ENCODE measurements at regions not wholly inside any gene's neighbourhood (a gene's known extent, or its start where the extent isn't known, plus 50 kb on each side); places are given as distances from the start of the nearest gene placed in this dataset.

GRCh38 chr7:32316839-32317238 lies 173.3 kb downstream of the LSM5 start:
- H2AFZ ChIP-seq (ENCODE audit: control insufficient read depth, low read depth, low read length): no peak overlapping the region
- H3K27me3 ChIP-seq (replicated peaks in 1 of 2; ENCODE audit: control insufficient read depth in 2 of 2, insufficient read depth in 2 of 2, low read length in 1 of 2): peaks cover 4 to 10% of the 10 kb centered on the region in 2 experiments; a peak in 2 of 4 replicates
- CTCF ChIA-PET: interaction anchor here (1.3 kb wide), 1 partner anchor 107 kb away, joined by 3 read pairs; no protein-coding TSS in a partner anchor
- DNase-seq (ENCODE audit: low read depth, low spot score): no peak
- RAD21 ChIA-PET (ENCODE audit: unreplicated experiment): no interaction called here
- FAIRE-seq: no peak
- in situ Hi-C loops (cut with MboI): no loop called here
- intact Hi-C loops (cut with micrococcal nuclease; ENCODE audit: unreplicated experiment): no loop called here
- SMC1A ChIA-PET (ENCODE audit: uncharacterized antibody, unreplicated experiment): interaction anchor here (0.6 kb wide), 1 partner anchor 251 kb away, joined by 3 read pairs; no protein-coding TSS in a partner anchor
- H3K79me2 ChIP-seq (ENCODE audit: control insufficient read depth, insufficient read depth, low read length): no peaks in the 10 kb centered on the region
- no peaks in the 10 kb centered on the region for H3K9me3 ChIP-seq (replicated peaks; ENCODE audit: control insufficient read depth, insufficient read depth, low read length)
- H3K36me3 ChIP-seq (ENCODE audit: control insufficient read depth in 2 of 2, insufficient read depth in 2 of 2, low read length in 1 of 2): no peaks in the 10 kb centered on the region
- BruUV-seq (replicated peaks): no TSS peak
- H3K4me2 ChIP-seq (ENCODE audit: control insufficient read depth, insufficient read depth): no peak overlapping the region
- H3K4me1 ChIP-seq (ENCODE audit: control insufficient read depth, insufficient read depth, low read length): no peaks in the 10 kb centered on the region
- no peak overlapping the region for H3K9ac ChIP-seq (ENCODE audit: control insufficient read depth, insufficient read depth, low read length)
- H4K20me1 ChIP-seq (ENCODE audit: control insufficient read depth, insufficient read depth): no peaks in the 10 kb centered on the region
- H3K4me3 ChIP-seq: no peak overlapping the region
- WGBS (ENCODE audit: insufficient coverage, insufficient replicate concordance, low lambda C conversion rate, missing lambda C conversion rate): 0% methylated on average over 4 of the region's 4 CpGs
- ATAC-seq: no peak
- H3K27ac ChIP-seq (ENCODE audit: control insufficient read depth, insufficient read depth): no peak overlapping the region
- POLR2A ChIA-PET: no interaction called here
- TF ChIP-seq CBX3 (IDR thresholded peaks at IDR 0.05; ENCODE audit: borderline replicate concordance, low read depth) (no peak), RB1 (IDR thresholded peaks at IDR 0.05; ENCODE audit: borderline replicate concordance) (no peak), POLR2AphosphoS5 (IDR thresholded peaks at IDR 0.05; ENCODE audit: low read length) (no peak), MYC (IDR thresholded peaks at IDR 0.05; ENCODE audit: insufficient read depth, insufficient read length, insufficient replicate concordance, low read length, severe bottlenecking) (no peak), ZZZ3 (IDR thresholded peaks at IDR 0.05; ENCODE audit: control insufficient read depth, insufficient read length, low read depth) (no peak), IKZF2 (IDR thresholded peaks at IDR 0.05) (no peak), MEF2A (IDR thresholded peaks at IDR 0.05; ENCODE audit: insufficient read depth, low read depth, low read length) (no peak), NBN (IDR thresholded peaks at IDR 0.05) (no peak), ETV6 (conservative IDR thresholded peaks at IDR 0.05 in 1 of 2, IDR thresholded peaks at IDR 0.05 in 1 of 2; ENCODE audit: borderline replicate concordance in 1 of 2, low read depth in 1 of 2) (no peak)
- TF ChIP-seq, protein P1, sequence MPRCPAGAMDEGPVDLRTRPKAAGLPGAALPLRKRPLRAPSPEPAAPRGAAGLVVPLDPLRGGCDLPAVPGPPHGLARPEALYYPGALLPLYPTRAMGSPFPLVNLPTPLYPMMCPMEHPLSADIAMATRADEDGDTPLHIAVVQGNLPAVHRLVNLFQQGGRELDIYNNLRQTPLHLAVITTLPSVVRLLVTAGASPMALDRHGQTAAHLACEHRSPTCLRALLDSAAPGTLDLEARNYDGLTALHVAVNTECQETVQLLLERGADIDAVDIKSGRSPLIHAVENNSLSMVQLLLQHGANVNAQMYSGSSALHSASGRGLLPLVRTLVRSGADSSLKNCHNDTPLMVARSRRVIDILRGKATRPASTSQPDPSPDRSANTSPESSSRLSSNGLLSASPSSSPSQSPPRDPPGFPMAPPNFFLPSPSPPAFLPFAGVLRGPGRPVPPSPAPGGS (IDR thresholded peaks at IDR 0.05; ENCODE audit: borderline replicate concordance, insufficient read depth, low read depth, low read length, poor library complexity, severe bottlenecking): no peak
- TF ChIP-seq, protein P2, sequence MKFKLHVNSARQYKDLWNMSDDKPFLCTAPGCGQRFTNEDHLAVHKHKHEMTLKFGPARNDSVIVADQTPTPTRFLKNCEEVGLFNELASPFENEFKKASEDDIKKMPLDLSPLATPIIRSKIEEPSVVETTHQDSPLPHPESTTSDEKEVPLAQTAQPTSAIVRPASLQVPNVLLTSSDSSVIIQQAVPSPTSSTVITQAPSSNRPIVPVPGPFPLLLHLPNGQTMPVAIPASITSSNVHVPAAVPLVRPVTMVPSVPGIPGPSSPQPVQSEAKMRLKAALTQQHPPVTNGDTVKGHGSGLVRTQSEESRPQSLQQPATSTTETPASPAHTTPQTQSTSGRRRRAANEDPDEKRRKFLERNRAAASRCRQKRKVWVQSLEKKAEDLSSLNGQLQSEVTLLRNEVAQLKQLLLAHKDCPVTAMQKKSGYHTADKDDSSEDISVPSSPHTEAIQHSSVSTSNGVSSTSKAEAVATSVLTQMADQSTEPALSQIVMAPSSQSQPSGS (IDR thresholded peaks at IDR 0.05; ENCODE audit: low read length): no peak
- TF ChIP-seq, protein P3, sequence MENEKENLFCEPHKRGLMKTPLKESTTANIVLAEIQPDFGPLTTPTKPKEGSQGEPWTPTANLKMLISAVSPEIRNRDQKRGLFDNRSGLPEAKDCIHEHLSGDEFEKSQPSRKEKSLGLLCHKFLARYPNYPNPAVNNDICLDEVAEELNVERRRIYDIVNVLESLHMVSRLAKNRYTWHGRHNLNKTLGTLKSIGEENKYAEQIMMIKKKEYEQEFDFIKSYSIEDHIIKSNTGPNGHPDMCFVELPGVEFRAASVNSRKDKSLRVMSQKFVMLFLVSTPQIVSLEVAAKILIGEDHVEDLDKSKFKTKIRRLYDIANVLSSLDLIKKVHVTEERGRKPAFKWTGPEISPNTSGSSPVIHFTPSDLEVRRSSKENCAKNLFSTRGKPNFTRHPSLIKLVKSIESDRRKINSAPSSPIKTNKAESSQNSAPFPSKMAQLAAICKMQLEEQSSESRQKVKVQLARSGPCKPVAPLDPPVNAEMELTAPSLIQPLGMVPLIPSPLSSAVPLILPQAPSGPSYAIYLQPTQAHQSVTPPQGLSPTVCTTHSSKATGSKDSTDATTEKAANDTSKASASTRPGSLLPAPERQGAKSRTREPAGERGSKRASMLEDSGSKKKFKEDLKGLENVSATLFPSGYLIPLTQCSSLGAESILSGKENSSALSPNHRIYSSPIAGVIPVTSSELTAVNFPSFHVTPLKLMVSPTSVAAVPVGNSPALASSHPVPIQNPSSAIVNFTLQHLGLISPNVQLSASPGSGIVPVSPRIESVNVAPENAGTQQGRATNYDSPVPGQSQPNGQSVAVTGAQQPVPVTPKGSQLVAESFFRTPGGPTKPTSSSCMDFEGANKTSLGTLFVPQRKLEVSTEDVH (IDR thresholded peaks at IDR 0.05; ENCODE audit: low read depth, partially characterized antibody): no peak
- TF ChIP-seq, protein P4, sequence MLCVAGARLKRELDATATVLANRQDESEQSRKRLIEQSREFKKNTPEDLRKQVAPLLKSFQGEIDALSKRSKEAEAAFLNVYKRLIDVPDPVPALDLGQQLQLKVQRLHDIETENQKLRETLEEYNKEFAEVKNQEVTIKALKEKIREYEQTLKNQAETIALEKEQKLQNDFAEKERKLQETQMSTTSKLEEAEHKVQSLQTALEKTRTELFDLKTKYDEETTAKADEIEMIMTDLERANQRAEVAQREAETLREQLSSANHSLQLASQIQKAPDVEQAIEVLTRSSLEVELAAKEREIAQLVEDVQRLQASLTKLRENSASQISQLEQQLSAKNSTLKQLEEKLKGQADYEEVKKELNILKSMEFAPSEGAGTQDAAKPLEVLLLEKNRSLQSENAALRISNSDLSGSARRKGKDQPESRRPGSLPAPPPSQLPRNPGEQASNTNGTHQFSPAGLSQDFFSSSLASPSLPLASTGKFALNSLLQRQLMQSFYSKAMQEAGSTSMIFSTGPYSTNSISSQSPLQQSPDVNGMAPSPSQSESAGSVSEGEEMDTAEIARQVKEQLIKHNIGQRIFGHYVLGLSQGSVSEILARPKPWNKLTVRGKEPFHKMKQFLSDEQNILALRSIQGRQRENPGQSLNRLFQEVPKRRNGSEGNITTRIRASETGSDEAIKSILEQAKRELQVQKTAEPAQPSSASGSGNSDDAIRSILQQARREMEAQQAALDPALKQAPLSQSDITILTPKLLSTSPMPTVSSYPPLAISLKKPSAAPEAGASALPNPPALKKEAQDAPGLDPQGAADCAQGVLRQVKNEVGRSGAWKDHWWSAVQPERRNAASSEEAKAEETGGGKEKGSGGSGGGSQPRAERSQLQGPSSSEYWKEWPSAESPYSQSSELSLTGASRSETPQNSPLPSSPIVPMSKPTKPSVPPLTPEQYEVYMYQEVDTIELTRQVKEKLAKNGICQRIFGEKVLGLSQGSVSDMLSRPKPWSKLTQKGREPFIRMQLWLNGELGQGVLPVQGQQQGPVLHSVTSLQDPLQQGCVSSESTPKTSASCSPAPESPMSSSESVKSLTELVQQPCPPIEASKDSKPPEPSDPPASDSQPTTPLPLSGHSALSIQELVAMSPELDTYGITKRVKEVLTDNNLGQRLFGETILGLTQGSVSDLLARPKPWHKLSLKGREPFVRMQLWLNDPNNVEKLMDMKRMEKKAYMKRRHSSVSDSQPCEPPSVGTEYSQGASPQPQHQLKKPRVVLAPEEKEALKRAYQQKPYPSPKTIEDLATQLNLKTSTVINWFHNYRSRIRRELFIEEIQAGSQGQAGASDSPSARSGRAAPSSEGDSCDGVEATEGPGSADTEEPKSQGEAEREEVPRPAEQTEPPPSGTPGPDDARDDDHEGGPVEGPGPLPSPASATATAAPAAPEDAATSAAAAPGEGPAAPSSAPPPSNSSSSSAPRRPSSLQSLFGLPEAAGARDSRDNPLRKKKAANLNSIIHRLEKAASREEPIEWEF (IDR thresholded peaks at IDR 0.05; ENCODE audit: insufficient replicate concordance, low read depth, low read length): no peak
